Pons (tissue), 1 donor: ENCODE measurements at regions not wholly inside any gene's neighbourhood (a gene's known extent, or its start where the extent isn't known, plus 50 kb on each side); places are given as distances from the start of the nearest gene placed in this dataset.
"Not testable (repeated sequence)": the region's sequence is repeated elsewhere in the genome, so short reads cannot be mapped to it uniquely, and the experiment has no call there.

Experiments
- DNase-seq: peaks from one replicate; pipeline ENCODE4 v3.0.0-alpha.2; 2016; ENCODE audit warnings: low spot score

DNA sequence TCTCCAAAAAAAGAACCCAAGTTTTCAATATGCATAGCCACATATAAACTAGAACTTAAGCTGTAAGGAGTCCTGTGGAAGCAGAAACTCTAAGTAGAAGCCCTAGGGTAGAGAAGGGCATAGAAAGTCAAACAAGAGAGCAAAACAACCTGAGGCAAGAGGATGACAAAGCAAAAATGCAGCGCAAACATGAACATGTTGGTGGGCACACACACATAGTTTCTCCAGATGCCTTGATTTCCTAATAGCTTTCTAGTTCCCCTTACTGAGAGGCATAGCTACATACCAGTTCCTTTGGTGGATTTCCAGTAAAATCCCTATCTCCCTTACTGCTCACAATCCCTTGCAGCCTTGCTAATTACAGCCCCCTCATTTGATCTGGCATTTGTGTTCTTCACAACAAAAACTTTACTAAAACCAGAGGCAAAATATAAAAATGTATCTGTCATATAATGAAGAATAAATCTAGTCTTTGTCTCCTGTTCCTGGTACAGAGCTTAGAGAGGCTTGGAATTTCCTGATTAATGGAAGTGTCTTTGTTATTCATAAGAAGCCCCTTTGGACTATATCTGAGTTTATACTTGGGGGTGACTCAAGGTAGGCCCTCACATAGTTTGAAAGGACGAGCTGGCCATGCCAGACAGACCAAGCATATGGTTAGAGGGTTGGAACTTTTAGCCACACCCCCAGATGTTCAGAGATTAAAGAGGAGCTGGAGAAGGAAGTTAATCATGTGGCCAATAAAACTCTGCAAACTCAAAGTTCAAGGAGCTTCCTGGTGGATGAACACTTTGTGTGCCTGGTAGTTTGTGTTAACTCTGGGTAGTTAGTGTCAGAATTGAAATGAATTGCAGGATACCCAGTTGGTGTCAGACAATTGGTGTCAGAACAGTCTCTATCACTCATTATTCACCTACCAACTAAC, 52.7 kb upstream of the ZCCHC13 start:
- peak; percentile 6 for DNase-seq

DNA sequence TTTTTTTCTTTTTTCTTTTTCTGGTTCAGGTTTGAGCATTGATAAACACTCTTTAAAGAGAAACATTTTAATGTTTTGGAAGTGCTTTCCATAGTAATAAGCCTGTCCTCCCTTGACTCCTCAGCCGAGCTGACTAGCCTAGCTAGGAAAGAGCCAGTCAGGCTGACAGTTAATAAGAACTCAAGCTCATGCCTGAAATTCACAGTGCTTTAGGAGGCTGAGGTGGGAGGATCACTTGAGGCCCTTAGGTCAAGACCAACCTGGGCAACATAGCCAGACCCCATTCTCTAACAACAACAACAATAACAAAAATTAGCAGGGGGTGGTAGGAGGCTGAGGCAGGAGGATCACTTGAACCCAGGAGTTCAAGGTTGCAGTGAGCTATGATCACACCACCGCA, 53.4 kb upstream of the ZCCHC13 start:
- no peak for DNase-seq

DNA sequence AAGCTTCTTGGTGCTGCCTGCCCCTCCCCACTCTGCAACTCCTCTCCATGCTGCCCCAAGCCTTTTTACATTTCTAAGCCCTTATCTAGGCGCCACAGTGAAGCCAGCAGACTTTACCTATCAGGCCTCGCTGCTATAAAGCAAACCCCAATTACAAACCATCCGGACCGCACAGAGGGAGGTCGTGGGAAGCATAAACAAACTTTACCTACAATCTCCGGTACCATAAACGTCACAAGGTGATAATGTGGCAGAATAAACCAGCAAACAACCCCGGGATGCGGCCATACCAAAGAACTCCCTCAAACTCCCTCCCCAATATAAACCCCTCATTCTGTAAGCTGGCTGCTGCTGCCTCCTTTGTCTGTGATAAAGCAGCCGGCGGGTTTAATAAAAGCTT, 54.0 kb upstream of the ZCCHC13 start:
- no peak for DNase-seq

DNA sequence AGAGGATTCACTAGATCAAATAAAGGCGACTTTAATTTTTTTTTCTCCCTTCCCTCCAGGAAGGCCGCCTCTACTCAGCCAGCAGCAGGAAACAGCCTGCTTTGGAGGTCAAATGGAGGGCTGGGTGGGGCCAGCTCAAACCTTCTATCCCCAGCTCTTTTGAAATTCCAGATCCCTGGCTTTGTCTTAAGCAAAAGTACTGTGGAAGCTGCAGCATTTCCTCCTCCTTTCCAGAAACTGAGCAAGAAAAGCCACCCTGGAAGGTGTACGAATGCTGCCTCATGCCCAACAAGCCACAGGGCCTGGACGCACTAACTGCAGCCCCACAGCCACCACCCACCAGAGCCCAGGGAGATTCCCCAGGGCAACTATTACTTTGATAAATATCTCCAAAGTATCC, 55.1 kb upstream of the ZCCHC13 start:
- no peak for DNase-seq

DNA sequence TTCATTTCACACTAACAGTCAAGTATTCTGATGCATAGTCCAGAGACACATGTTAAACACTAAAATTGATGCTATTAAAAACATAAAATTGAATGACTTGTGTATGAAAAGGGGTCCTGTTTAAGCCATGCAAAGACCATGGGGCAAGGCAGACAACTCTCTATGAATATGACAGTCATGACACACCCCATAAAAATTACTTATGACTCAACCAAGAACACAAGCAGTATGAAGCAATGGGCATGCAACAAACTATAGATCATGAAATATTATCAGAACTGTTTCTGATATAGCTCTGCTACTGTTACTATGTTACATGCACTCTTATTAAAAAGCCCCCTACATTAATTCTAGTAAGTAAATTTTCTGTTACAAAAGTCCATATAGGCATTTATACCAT, 57.5 kb upstream of the ZCCHC13 start:
- no peak for DNase-seq

DNA sequence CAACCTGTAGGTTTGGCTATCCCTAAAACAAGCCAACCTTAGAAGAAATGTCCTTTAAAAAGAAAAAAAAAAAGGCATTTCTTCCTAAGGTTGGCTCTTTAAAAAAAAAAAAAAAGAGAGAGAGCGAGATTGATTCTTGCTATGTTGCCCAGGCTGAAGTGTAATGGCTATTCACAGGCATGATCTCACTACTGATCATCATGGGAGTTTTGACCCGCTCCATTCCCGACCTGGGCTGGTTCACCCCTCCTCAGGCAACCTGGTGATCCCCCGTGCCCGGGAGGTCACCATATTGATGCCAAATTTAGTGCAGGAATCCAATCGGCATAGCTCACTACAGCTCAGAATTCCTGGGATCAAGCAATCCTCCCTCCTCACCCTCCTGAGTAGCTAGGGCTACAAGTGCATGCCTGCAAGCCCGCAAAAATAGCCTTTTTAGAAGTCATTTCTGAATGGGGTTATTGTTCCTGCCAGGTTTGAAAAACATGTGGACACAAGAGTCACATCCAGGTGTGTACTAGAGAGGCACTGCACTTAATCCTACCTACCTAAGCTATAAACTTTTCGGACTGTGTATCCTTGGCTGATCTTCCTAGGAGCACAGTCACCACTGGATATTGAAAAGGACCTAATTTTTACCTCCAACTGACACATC, 61.4 kb upstream of the ZCCHC13 start:
- DNase-seq, result no peak

DNA sequence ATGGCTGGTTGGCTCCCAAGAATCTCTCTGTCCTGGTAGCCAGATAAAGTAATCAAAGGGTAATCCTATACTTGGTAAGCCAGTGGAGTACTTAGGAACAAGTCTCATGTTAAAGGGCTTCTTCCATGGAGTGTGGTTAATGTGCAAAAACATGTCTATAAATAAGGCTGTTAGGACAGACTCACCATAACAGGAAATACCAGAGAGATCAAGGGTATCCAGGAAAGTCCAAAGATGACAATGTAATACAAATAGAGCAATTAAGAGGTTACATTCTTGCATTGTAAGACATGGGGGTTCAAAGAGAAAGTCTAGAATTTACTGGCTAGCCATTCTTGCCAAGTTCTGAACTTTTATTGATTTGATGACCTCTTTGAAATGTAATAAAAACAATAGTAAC, 61.9 kb upstream of the ZCCHC13 start:
- no peak for DNase-seq

DNA sequence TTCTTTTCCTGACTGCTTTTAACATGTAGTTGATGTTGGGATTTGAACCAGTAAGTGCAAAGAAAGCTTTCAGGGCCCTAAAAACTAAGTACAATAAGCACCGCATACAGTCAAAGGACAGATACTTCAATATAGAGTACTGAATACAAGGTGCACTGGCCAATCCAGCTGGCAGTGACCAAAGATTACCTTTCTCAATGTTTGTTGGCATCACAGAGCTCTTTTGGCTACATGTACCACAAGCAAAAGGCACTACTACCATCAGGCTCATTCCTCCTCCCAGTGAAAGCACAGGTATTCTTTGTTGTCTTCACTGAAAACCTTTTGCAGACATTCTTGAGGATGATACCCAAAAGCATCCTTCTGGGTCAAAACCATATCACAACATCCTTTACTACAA, 65.2 kb upstream of the ZCCHC13 start:
- no peak for DNase-seq

DNA sequence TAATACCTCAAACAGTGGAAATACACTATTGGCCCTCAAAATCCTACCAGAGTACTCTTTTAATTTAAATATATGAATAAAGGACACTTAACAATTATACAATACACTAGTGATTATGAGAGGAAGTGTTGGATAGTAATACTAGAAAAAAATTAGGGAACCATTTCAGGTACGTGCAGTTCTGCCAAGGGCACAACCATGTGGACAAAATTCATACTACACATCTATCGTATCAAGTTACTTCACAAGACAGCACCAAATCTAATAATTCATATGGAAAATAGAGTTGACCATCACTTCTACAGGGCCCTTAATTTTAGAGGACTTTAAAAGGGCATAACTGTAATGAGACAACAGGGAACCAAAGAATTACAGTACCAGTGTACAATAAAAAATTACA, 69.2 kb upstream of the ZCCHC13 start:
- DNase-seq, result no peak

DNA sequence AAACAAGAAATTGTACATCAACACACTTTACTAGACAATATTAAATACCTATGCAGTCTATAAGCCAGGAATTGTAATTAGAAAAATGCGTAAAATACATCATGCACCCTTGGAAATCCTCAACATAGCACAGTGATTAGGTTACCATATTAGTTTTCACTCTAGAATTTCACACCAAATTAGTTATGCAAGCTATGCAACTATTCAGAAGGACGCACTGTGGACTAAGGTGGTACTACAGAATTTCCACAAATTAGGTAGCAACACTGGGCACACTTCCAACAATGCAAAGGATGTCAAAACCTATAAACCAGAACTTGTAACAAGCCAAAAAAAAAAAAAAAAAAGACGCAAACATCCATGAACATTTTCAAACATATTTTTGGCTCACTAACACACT, 71.1 kb upstream of the ZCCHC13 start:
- DNase-seq, result no peak

DNA sequence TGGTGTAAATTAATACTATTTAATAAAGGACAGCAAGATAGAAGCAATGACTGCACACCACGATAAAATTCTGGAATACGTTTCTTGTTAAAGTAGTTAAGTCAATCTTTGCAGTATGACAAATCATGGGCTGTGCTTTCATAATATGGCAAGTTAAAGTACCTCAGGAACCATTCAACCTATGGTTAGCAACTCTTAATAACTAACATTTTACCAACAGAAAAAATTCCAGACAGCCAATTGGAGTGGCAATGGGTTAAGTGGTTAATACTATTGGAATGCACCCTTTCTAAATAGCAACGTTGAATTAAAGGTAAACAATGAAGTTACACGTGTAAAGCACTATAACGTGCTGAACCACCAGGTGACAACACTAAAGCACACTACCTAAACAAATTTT, 72.4 kb upstream of the ZCCHC13 start:
- DNase-seq, result no peak

DNA sequence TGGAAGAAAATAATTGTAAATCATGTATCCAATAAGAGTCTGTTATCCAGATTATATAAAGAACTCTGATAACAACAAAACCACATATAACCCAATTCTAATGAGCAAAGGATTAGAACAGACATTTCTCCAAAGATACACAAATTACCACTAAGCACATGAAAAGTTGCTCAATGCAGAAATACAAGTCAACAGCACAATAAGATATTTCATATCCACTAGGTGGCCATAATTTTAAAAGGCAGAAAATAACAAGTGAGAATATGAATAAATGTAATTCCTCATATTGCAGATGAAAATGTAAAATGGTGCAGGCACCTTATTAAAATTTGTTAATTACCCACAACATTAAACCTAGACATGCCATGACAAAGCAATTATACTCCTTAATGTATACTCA, 73.9 kb upstream of the ZCCHC13 start:
- DNase-seq, result no peak

DNA sequence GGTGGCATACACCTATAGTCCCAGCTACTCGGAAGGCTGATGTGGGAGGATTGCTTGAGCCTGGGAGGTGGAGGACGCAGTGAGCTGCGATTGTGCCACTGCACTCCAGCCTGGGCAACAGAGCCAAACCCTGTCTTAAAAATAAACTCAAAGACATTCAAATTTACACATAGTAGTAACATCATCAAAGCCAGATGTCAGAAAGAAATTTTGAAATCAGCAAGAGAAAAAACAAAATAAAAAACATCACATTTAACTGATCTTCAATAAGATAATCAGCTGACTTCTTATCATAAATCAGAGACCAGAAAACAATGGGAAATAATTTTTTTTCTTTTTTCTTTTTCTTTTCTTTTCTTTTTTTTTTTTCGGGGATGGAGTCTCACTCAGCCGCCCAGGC, 78.9 kb upstream of the ZCCHC13 start:
- no peak for DNase-seq

DNA sequence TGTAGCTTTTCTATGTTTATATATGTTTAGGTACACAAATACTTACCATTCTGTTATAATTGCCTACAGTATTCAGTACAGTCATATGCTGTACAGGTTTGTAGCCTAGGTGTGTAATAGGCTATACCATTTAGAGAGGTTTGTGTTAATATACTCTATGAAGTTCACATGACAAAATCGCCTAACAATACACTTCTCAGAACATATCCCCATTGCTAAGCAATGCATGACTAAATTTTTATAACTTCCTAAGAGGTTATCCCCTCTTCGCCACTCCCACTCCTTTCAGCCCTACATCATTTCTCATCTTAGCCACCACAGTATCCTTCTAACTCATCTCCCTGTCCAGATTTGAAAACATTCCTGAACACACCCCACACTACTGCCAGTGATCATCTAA, 83.7 kb upstream of the ZCCHC13 start:
- no peak for DNase-seq

DNA sequence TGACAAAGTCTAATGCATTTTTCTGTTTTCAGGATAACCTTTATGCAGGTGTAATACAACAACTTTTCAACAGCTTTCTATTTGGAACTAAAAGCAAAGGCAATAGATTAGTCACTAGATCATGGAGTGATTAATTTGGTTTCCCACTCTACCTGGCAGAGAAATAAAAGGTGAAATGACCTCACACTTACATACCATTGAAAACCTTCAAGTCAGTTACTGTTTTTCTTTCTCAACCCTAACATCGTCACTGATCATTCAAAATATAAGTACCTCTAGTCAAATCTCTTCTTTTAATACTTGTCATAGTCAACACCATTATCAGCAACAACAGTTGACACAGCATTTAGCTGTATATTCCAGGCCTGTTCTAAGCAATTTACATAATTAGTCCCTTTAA, 85.1 kb upstream of the ZCCHC13 start:
- no peak for DNase-seq

DNA sequence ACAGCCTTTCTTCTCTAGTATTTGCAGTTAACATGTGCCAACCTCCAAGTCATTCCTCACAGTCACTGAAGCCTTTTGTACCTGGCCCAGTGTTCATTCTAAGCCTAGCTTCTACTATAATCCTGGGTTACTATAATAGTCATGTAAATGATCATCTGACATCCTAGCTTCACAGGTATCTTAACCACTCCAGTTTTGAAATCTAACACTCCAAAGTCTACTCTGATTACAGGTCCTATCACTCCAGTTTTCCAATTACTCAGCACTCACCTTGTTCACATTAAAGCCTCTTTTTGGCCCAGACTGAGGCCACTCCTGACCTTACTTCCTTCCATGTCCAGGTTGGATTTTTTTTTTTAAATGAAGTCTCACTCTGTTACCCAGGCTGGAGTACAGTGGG, 87.6 kb upstream of the ZCCHC13 start:
- no peak for DNase-seq

DNA sequence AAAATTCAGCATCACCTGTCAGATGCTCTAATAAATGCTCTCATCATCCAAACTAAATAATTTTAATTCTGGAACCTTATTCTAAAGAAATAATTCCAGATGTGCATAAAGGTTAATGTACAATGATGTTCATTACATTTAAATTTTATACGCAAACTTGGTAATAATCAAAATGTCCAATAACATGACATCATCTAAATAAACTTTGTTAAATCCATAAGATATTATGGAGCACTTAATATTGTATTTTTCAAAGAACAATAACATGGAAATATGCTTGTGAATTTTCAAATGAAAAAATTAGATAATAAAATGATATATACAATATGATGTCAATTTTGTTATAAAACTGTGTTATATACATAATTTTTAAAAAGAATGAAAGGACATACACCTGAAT, 92.1 kb upstream of the ZCCHC13 start:
- no peak for DNase-seq

DNA sequence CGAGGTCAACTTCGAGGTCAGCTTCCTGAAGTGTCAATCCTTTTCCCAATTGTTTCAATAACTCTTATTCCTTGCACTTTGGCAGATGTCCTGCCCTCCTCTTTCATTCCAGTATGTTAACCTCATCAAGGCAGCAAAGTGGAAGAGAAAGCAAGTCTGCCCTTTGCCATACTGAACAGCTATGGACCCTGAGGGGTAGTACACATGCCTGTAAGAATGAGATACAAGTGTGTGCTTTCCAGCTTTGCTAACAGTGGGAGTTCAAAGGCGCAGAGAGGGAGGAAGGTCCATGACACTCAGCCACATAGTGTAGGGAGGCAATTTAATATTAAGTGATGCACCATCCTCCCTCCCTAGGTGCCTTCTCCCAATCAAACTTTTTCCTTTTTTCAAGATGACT, 96.4 kb upstream of the ZCCHC13 start:
- DNase-seq, result no peak

DNA sequence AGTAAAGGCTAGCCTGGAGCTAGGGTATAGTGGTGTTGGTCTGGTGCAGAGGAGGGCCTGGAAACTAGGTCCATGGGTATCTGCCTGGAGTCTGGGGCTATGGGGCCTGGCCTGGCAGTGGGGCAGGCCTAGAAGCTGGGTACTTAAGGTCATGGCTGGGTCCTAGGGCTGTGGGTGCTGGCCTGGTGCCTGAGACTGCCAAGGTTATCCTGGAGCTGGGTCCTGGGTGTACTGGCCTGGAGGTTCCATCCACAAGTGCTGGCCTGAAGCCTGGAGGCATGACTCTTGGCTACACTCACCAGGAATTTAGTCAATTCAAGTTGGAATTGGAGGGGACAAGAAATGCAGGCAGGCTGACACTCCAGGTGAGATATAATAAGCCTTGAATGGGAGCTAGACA, 108.4 kb upstream of the ZCCHC13 start:
- DNase-seq, result no peak

DNA sequence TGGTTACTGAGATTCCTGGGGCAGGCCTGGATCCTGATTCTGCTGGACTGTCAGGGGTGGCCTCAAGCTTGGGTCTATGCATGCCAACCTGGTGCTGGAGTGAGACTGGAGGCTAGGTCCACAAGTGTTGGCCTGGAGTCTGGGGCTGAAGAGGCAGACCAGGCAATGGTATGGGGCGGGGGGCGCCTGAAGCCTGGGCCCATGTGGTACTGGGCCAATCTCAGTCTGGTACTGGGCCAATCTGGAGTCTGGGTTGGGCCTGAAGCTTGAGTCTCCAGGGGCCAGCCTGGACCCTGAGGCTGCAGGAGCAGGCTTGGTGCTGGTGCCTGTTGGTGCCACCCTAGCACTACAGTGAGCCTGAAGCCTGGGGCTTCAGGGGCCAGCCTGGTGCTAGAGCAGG, 108.9 kb upstream of the ZCCHC13 start:
- no peak for DNase-seq

DNA sequence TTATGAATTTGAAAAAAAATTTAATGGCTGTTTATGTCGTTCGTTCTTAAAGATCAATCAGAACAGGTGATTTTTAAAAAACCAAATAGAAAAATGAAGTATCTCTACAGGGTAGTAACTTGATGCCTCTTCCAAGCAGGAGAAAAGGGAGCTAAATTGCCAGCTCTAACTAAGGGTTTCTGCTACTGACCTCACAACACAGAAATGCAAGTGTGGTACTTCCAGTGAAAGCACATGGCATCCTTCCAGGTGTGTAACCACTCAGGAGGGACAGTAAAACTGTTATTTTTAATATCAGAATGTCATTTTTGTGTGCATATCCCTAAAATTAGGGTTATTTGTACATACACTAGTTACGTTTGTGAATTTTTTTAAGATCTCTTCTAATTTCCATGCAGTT, 116.8 kb upstream of the ZCCHC13 start:
- DNase-seq, result no peak

DNA sequence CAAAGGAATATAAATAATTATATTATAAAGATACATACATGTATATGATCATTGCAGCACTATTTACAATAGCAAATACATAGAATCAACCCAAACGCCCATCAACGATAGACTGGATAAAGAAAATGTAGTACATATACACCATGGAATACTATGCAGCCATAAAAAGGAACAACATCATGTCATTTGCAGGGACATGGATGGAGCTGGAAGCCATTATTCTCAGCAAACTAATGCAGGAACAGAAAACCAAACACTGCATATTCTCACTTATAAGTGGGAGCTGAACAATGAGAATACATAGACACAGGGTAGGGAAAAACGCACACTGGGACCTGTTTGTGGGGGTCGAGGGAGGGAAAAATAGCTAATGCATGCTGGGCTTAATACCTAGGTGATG, 120.9 kb upstream of the ZCCHC13 start:
- not testable (repeated sequence) for DNase-seq

DNA sequence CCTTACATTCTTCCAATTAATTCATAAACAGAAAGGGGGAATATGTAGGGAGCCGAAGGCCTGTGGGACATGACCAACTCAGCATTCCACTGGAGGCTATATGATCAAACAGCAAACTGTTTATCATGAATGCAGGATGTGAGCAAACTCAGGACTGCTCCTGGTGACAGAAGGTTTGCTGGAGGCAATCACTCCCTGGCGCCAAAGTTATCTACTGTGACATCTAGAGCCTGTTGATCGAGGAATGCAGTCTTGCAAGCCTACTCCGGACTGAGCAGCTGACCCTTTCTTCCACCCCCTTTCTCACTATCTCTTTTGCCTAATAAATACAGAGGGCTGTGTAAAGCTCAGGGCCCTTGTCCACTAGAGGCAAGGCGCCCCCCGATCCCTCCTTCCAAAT, 122.0 kb upstream of the ZCCHC13 start:
- DNase-seq, result not testable (repeated sequence)

DNA sequence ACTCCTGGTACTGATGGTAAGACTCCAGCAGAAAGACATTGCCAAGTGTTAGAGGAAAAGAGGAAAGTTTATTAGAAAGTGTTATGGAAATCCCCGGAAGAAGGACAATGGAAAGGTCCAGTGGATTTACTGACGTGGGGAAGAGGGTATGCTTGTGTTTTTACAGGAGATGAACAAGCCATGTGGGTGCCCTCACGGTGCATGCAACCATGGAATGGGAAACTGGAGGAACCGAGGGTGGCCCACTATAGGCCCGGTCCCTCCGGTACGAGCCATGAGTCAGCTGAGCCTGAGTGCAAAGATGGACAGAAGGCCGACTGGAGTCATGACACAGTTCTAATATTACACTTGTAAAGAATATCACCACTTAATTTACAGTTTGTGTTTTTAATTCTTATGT, 123.3 kb upstream of the ZCCHC13 start:
- no peak for DNase-seq
